ENCODE measurements at regions not wholly inside any gene's neighbourhood (a gene's known extent, or its start where the extent isn't known, plus 50 kb on each side); places are given as distances from the start of the nearest gene placed in this dataset.
"Not testable (repeated sequence)": the region's sequence is repeated elsewhere in the genome, so short reads cannot be mapped to it uniquely, and the experiment has no call there.

GRCh38 chr5:30401479-30402058, 791.9 kb upstream of the CDH6 start:
- ATAC-seq (peak; percentile 85), DNase-seq (ENCODE audit: low spot score) (peak; percentile 55)

- ATAC-seq (no peak), DNase-seq (ENCODE audit: low spot score) (no peak)
Measured at GRCh38 chr5:30398423-30398822, 795.1 kb upstream of the CDH6 start.

GRCh38 chr5:30392897-30393296, 800.6 kb upstream of the CDH6 start:
- no peak for ATAC-seq
- no peak for DNase-seq (ENCODE audit: low spot score)

- DNase-seq (ENCODE audit: low spot score) (no peak), ATAC-seq (no peak)
Measured at GRCh38 chr5:30390095-30390494, 803.4 kb upstream of the CDH6 start.

- DNase-seq (ENCODE audit: low spot score) (no peak), ATAC-seq (no peak)
Measured at GRCh38 chr5:30387974-30388632, 805.4 kb upstream of the CDH6 start.

GRCh38 chr5:30385754-30386153, 807.7 kb upstream of the CDH6 start:
- no peak for DNase-seq (ENCODE audit: low spot score)
- ATAC-seq, result no peak

GRCh38 chr5:30384171-30384570, 809.3 kb upstream of the CDH6 start:
- ATAC-seq (no peak), DNase-seq (ENCODE audit: low spot score) (no peak)

GRCh38 chr5:30380228-30380627, 813.3 kb upstream of the CDH6 start:
- DNase-seq (ENCODE audit: low spot score), result no peak
- ATAC-seq, result no peak

- ATAC-seq, result no peak
- no peak for DNase-seq (ENCODE audit: low spot score)
Measured at GRCh38 chr5:30376848-30377247, 816.6 kb upstream of the CDH6 start.

GRCh38 chr5:30368064-30368463, 825.4 kb upstream of the CDH6 start:
- no peak for ATAC-seq
- no peak for DNase-seq (ENCODE audit: low spot score)

GRCh38 chr5:30365031-30365430, 828.5 kb upstream of the CDH6 start:
- ATAC-seq; DNase-seq (ENCODE audit: low spot score): not testable (repeated sequence)

GRCh38 chr5:30357371-30357770, 836.1 kb upstream of the CDH6 start:
- no peak for ATAC-seq
- no peak for DNase-seq (ENCODE audit: low spot score)

- ATAC-seq (no peak), DNase-seq (ENCODE audit: low spot score) (no peak)
Measured at GRCh38 chr5:30355675-30356074, 837.8 kb upstream of the CDH6 start.

GRCh38 chr5:30347858-30348257, 845.6 kb upstream of the CDH6 start:
- ATAC-seq, result no peak
- DNase-seq (ENCODE audit: low spot score), result no peak

GRCh38 chr5:30345539-30346345, 847.7 kb upstream of the CDH6 start:
- ATAC-seq; DNase-seq (ENCODE audit: low spot score): not testable (repeated sequence)

GRCh38 chr5:30343707-30344106, 849.8 kb upstream of the CDH6 start:
- no peak for DNase-seq (ENCODE audit: low spot score)
- no peak for ATAC-seq

GRCh38 chr5:30341466-30341865, 852.0 kb upstream of the CDH6 start:
- DNase-seq (ENCODE audit: low spot score) (no peak), ATAC-seq (no peak)

GRCh38 chr5:30337084-30337573, 856.4 kb upstream of the CDH6 start:
- no peak for DNase-seq (ENCODE audit: low spot score)
- ATAC-seq, result no peak

- ATAC-seq (no peak), DNase-seq (ENCODE audit: low spot score) (no peak)
Measured at GRCh38 chr5:30331534-30331933, 862.0 kb upstream of the CDH6 start.

GRCh38 chr5:30325795-30326194, 867.7 kb upstream of the CDH6 start:
- no peak for DNase-seq (ENCODE audit: low spot score)
- ATAC-seq, result no peak

GRCh38 chr5:30324083-30324482, 869.4 kb upstream of the CDH6 start:
- no peak for ATAC-seq
- DNase-seq (ENCODE audit: low spot score), result no peak

- no peak for ATAC-seq
Measured at GRCh38 chr5:30287890-30288289, 905.6 kb upstream of the CDH6 start.

More at GRCh38 chr5:30287890-30288289, 905.6 kb upstream of the CDH6 start:
- no peak for DNase-seq (ENCODE audit: low spot score)
